Keratinocyte (primary cell): ENCODE measurements at regions not wholly inside any gene's neighbourhood (a gene's known extent, or its start where the extent isn't known, plus 50 kb on each side); places are given as distances from the start of the nearest gene placed in this dataset.

Experiments
- DNase-seq: peaks from one replicate; pipeline ENCODE4 v3.0.0-alpha.2; 2011; ENCODE audit warnings: low read depth, missing footprints, low spot score
- FAIRE-seq: peaks from 2 replicates; lab custom pipeline; 2011; peaks lifted over from hg19 to GRCh38; lab: Jason Lieb, UNC
- H2AFZ ChIP-seq: 2 replicates; pipeline ENCODE4 v1.6.0; 2012; ENCODE audit warnings: low read length, control low read depth, inconsistent platforms; ENCODE audit not compliant: control insufficient read depth
- H3K27ac ChIP-seq: 2 replicates; pipeline ENCODE4 v1.5.1; 2011; ENCODE audit warnings: low read length; ENCODE audit not compliant: control insufficient read depth, insufficient read depth
- H3K27me3 ChIP-seq: 3 replicates; pipeline ENCODE4 v1.6.0; 2011; ENCODE audit warnings: low read length; ENCODE audit not compliant: control insufficient read depth, insufficient read depth; ENCODE audit errors: extremely low read depth
- H3K36me3 ChIP-seq, 2 experiments: 2 replicates in 1 of 2; 3 replicates in 1 of 2; pipeline ENCODE4 v1.5.1; 2011; ENCODE audit warnings: low read length in 2 of 2, mild to moderate bottlenecking in 1 of 2; ENCODE audit not compliant: control insufficient read depth in 2 of 2, insufficient read depth in 2 of 2; ENCODE audit errors: extremely low read depth in 1 of 2
- H3K4me1 ChIP-seq: 3 replicates; pipeline ENCODE4 v1.5.1; 2011; ENCODE audit warnings: low read length; ENCODE audit not compliant: control insufficient read depth, insufficient read depth; ENCODE audit errors: extremely low read depth
- H3K4me2 ChIP-seq: 3 replicates; pipeline ENCODE4 v1.6.0; 2011; ENCODE audit warnings: low read depth, low read length; ENCODE audit not compliant: control insufficient read depth, insufficient read depth; ENCODE audit errors: extremely low read depth
- H3K4me3 ChIP-seq, 3 experiments: fragments of 200-600 bp in 1 of 3; sonication (generic) in 1 of 3; 2 replicates in 2 of 3; 3 replicates in 1 of 3; pipeline ENCODE4 v1.5.1; 2011 to 2016; ENCODE audit warnings: low read length in 3 of 3, mild to moderate bottlenecking in 3 of 3, control low read depth in 2 of 3, inconsistent platforms in 1 of 3, low read depth in 1 of 3, mixed read lengths in 1 of 3, mixed run types in 1 of 3, moderate library complexity in 1 of 3; ENCODE audit not compliant: control insufficient read depth in 2 of 3, insufficient read depth in 2 of 3; ENCODE audit errors: extremely low read depth in 1 of 3
- H3K79me2 ChIP-seq: 2 replicates; pipeline ENCODE4 v1.6.0; 2012; ENCODE audit warnings: low read length; ENCODE audit not compliant: control insufficient read depth, insufficient read depth
- H3K9ac ChIP-seq: 3 replicates; pipeline ENCODE4 v1.6.0; 2011; ENCODE audit warnings: low read length; ENCODE audit not compliant: control insufficient read depth, insufficient read depth; ENCODE audit errors: extremely low read depth
- H3K9me1 ChIP-seq: 3 replicates; pipeline ENCODE4 v1.6.0; 2011; ENCODE audit warnings: low read length; ENCODE audit not compliant: control insufficient read depth, insufficient read depth; ENCODE audit errors: extremely low read depth
- H3K9me3 ChIP-seq: 2 replicates; pipeline ENCODE4 v1.5.1; 2012; ENCODE audit warnings: low read depth, low read length; ENCODE audit not compliant: control insufficient read depth
- H4K20me1 ChIP-seq: 3 replicates; pipeline ENCODE4 v1.6.0; 2011; ENCODE audit warnings: low read length; ENCODE audit not compliant: control insufficient read depth, insufficient read depth; ENCODE audit errors: extremely low read depth
- CTCF ChIP-seq, 3 experiments: IDR thresholded peaks in 1 of 3; conservative IDR thresholded peaks in 1 of 3; optimal IDR thresholded peaks in 1 of 3; 2 replicates in 2 of 3; 3 replicates in 1 of 3; pipeline versions ENCODE3 to v1.5.1; 2011; ENCODE audit warnings: low read length in 3 of 3, mild to moderate bottlenecking in 3 of 3, moderate library complexity in 2 of 3, control low read depth in 1 of 3, inconsistent platforms in 1 of 3; ENCODE audit not compliant: insufficient read depth in 2 of 3; ENCODE audit errors: extremely low read depth in 1 of 3
- EZH2 ChIP-seq: IDR thresholded peaks from one replicate; pipeline ENCODE4 v1.6.1; 2012; ENCODE audit warnings: inconsistent platforms, mild to moderate bottlenecking, low read length, moderate library complexity
- dilution Hi-C: fragments of 300-500 bp; cut with MboI; formaldehyde crosslinking; loops from one replicate; pipeline ENCODE4 v1.7.0; 2020; ENCODE audit warnings: low sequenced_read_pairs; ENCODE audit not compliant: extremely low pct_ligation_motif_present

GRCh38 chr2:107235491-107236254, 349.7 kb upstream of the ST6GAL2 start:
- Histone ChIP-seq H3K27me3 (no peaks in the 10 kb centered on the region), H3K4me1 (no peaks in the 10 kb centered on the region), H3K27ac (no peak overlapping the region), H2AFZ (no peak overlapping the region), H3K9me3 (no peaks in the 10 kb centered on the region), H3K9ac (no peak overlapping the region), H3K9me1 (no peaks in the 10 kb centered on the region), H3K36me3 (no peaks in the 10 kb centered on the region), H3K79me2 (no peaks in the 10 kb centered on the region), H3K4me3 (no peak overlapping the region), H4K20me1 (no peaks in the 10 kb centered on the region), H3K4me2 (no peak overlapping the region)
- dilution Hi-C loops: no loop called here
- FAIRE-seq (no peak), DNase-seq (no peak)
- TF ChIP-seq CTCF (optimal IDR thresholded peaks at IDR 0.05 in 1 of 3, IDR thresholded peaks at IDR 0.05 in 1 of 3, conservative IDR thresholded peaks at IDR 0.05 in 1 of 3; ENCODE audit: extremely low read depth in 1 of 3, insufficient read depth in 2 of 3, low read length in 3 of 3) (no peak), EZH2 (no peak)

GRCh38 chr2:107242811-107243210, 356.8 kb upstream of the ST6GAL2 start:
- Histone ChIP-seq H4K20me1 (no peaks in the 10 kb centered on the region), H3K4me2 (no peak overlapping the region), H3K4me3 (no peak overlapping the region), H2AFZ (no peak overlapping the region), H3K36me3 (no peaks in the 10 kb centered on the region), H3K79me2 (no peaks in the 10 kb centered on the region), H3K4me1 (no peaks in the 10 kb centered on the region), H3K27ac (no peak overlapping the region), H3K9ac (no peak overlapping the region), H3K9me1 (no peaks in the 10 kb centered on the region), H3K9me3 (no peaks in the 10 kb centered on the region), H3K27me3 (no peaks in the 10 kb centered on the region)
- TF ChIP-seq CTCF (optimal IDR thresholded peaks at IDR 0.05 in 1 of 3, IDR thresholded peaks at IDR 0.05 in 1 of 3, conservative IDR thresholded peaks at IDR 0.05 in 1 of 3; ENCODE audit: extremely low read depth in 1 of 3, insufficient read depth in 2 of 3, low read length in 3 of 3) (no peak), EZH2 (no peak)
- no peak for FAIRE-seq
- dilution Hi-C loops: no loop called here
- DNase-seq: no peak
